Natural killer cell (primary cell): ENCODE measurements at regions not wholly inside any gene's neighbourhood (a gene's known extent, or its start where the extent isn't known, plus 50 kb on each side); places are given as distances from the start of the nearest gene placed in this dataset.

ENCODE experiments used
- ATAC-seq, 3 donors: fragments of 150-1000 bp in 2 of 3; fragments of 200-7000 bp in 1 of 3; cut with Tn5 transposase; 1 replicate in 1 of 3; 2 replicates in 2 of 3; pipeline ENCODE4 v1.10.0; 2021; ENCODE audit warnings: mild to moderate bottlenecking in 2 of 3, moderate library complexity in 2 of 3
- DNase-seq, 2 donors: peaks; one replicate each; pipeline versions ENCODE4 v3.0.0 to v3.0.0-alpha.2; 2013 to 2021; ENCODE audit warnings: mixed read lengths in 1 of 2
- H3K27ac ChIP-seq: one replicate; pipeline ENCODE4 v1.5.1; 2013; ENCODE audit warnings: mild to moderate bottlenecking, low read length
- H3K27me3 ChIP-seq: one replicate; pipeline ENCODE4 v1.6.1; 2013; ENCODE audit warnings: low read length; ENCODE audit not compliant: control insufficient read depth, insufficient read depth
- H3K36me3 ChIP-seq: one replicate; pipeline ENCODE4 v1.6.1; 2013; ENCODE audit warnings: low read length; ENCODE audit not compliant: control insufficient read depth, insufficient read depth
- H3K4me1 ChIP-seq: one replicate; pipeline ENCODE4 v1.6.1; 2013; ENCODE audit warnings: low read length; ENCODE audit not compliant: control insufficient read depth, insufficient read depth
- H3K4me3 ChIP-seq: one replicate; pipeline ENCODE4 v1.5.1; 2013; ENCODE audit warnings: low read length
- H3K9me3 ChIP-seq: one replicate; pipeline ENCODE4 v1.6.1; 2013; ENCODE audit warnings: low read length; ENCODE audit not compliant: control insufficient read depth, insufficient read depth
- H3K27ac Mint-ChIP-seq, 2 donors: one replicate each; pipeline ENCODE4 v1.8.0; 2022; ENCODE audit warnings: mild to moderate bottlenecking in 2 of 2, mixed read lengths in 2 of 2, moderate library complexity in 1 of 2
- H3K27me3 Mint-ChIP-seq, 2 donors: one replicate each; pipeline ENCODE4 v1.8.0; 2022; ENCODE audit warnings: low read depth in 2 of 2, mixed read lengths in 2 of 2
- H3K36me3 Mint-ChIP-seq: one replicate; pipeline ENCODE4 v1.8.0; 2022; ENCODE audit warnings: mixed read lengths
- H3K4me1 Mint-ChIP-seq, 2 donors: one replicate each; pipeline ENCODE4 v1.8.0; 2022; ENCODE audit warnings: mixed read lengths in 2 of 2
- H3K4me3 Mint-ChIP-seq: one replicate; pipeline ENCODE4 v1.8.0; 2022; ENCODE audit warnings: mild to moderate bottlenecking, moderate library complexity, mixed read lengths
- H3K9me3 Mint-ChIP-seq, 2 donors: one replicate each; pipeline ENCODE4 v1.8.0; 2022; ENCODE audit warnings: mixed read lengths in 2 of 2
- WGBS: methylation state at CpG from one replicate; pipeline ENCODE4 v1.1.7; 2013; ENCODE audit warnings: missing lambda C conversion rate; ENCODE audit not compliant: insufficient coverage; 5-methylcytosine and 5-hydroxymethylcytosine counted together
- intact Hi-C: fragments of 100-400 bp; cut with micrococcal nuclease; formaldehyde crosslinking; loops from one replicate; pipeline ENCODE4 v1.14.2; 2022
- TF ChIP-seq, protein P1 (sequence below): fragments of 200-600 bp; IDR thresholded peaks from one replicate; pipeline ENCODE4 v1.8.0; 2022; ENCODE audit warnings: antibody characterized with exemption

- H3K27me3 Mint-ChIP-seq: no peaks in the 10 kb centered on the region
- H3K27me3 ChIP-seq: no peaks in the 10 kb centered on the region
- H3K27ac Mint-ChIP-seq: no peak overlapping the region
- TF ChIP-seq, protein P1, sequence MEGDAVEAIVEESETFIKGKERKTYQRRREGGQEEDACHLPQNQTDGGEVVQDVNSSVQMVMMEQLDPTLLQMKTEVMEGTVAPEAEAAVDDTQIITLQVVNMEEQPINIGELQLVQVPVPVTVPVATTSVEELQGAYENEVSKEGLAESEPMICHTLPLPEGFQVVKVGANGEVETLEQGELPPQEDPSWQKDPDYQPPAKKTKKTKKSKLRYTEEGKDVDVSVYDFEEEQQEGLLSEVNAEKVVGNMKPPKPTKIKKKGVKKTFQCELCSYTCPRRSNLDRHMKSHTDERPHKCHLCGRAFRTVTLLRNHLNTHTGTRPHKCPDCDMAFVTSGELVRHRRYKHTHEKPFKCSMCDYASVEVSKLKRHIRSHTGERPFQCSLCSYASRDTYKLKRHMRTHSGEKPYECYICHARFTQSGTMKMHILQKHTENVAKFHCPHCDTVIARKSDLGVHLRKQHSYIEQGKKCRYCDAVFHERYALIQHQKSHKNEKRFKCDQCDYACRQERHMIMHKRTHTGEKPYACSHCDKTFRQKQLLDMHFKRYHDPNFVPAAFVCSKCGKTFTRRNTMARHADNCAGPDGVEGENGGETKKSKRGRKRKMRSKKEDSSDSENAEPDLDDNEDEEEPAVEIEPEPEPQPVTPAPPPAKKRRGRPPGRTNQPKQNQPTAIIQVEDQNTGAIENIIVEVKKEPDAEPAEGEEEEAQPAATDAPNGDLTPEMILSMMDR: no peak
- H3K4me3 ChIP-seq: no peak overlapping the region
- 94% methylated on average over 1 of the region's 1 CpG for WGBS
- peaks cover 20 to 39% of the 10 kb centered on the region in 2 donors for H3K4me1 Mint-ChIP-seq
- no peaks in the 10 kb centered on the region for H3K36me3 Mint-ChIP-seq
- ATAC-seq (no peak), DNase-seq (peak in 1 of 2 donors; percentile 17)
- H3K4me1 ChIP-seq: peaks cover 25% of the 10 kb centered on the region
- intact Hi-C loops: no loop called here
- no peaks in the 10 kb centered on the region for H3K9me3 Mint-ChIP-seq
- H3K36me3 ChIP-seq: no peaks in the 10 kb centered on the region
- peak overlapping the region; percentile 87 for H3K27ac ChIP-seq
- H3K9me3 ChIP-seq: no peaks in the 10 kb centered on the region
- no peak overlapping the region for H3K4me3 Mint-ChIP-seq
Measured at GRCh38 chr20:52411611-52412010, 220.0 kb upstream of the ZFP64 start.

DNA sequence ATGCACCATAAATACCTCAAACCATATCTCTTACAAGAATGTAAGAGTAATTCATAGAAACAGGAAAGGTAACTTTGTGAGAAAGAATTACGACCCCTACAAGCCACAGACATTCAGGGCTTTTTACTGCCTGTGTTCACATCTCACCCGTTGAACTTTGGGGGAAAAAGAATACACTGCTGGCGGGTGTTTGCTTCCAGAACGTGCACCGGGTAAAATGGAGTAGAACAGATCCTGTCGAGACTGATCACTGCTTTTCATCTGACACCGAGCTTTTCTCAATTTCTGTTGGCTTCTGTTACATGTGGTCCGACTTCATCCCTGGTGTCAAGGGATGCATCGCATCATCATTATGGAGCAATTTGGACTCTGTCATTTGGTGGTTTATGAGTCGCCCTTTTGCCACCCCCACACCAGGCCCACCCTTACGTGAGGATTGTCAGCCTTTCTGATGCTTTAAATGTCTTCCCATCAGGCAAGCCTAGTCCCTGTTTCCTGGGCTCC, 219.2 kb upstream of the ZFP64 start:
- DNase-seq (peak in 1 of 2 donors; percentile 51), ATAC-seq (peak in 1 of 3 donors; percentile 15)
- H3K9me3 Mint-ChIP-seq: peaks cover 0 to 3% of the 10 kb centered on the region in 2 donors
- peak overlapping the region; percentile 87 for H3K27ac ChIP-seq
- H3K27me3 Mint-ChIP-seq: no peaks in the 10 kb centered on the region
- TF ChIP-seq, protein P1: no peak
- no peaks in the 10 kb centered on the region for H3K36me3 ChIP-seq
- no peaks in the 10 kb centered on the region for H3K9me3 ChIP-seq
- H3K4me1 Mint-ChIP-seq: peaks cover 28 to 48% of the 10 kb centered on the region in 2 donors
- H3K4me1 ChIP-seq: peaks cover 25% of the 10 kb centered on the region
- WGBS: 64% methylated on average over 10 of the region's 11 CpGs
- H3K36me3 Mint-ChIP-seq: no peaks in the 10 kb centered on the region
- H3K4me3 Mint-ChIP-seq: peak overlapping the region; percentile 68
- H3K27me3 ChIP-seq: no peaks in the 10 kb centered on the region
- H3K4me3 ChIP-seq: no peak overlapping the region
- intact Hi-C loops: no loop called here
- H3K27ac Mint-ChIP-seq: peak overlapping the region; percentile 88 to 89

GRCh38 chr20:52410182-52410647, 218.6 kb upstream of the ZFP64 start:
- TF ChIP-seq, protein P1: no peak
- intact Hi-C loops: no loop called here
- H3K4me1 ChIP-seq: peaks cover 25% of the 10 kb centered on the region
- H3K27ac Mint-ChIP-seq: peak overlapping the region; percentile 88 to 89
- peak; percentile 80 to 90 (median 87) for ATAC-seq
- H3K9me3 Mint-ChIP-seq: peaks cover 0 to 3% of the 10 kb centered on the region in 2 donors
- H3K9me3 ChIP-seq: no peaks in the 10 kb centered on the region
- peak overlapping the region; percentile 87 for H3K27ac ChIP-seq
- no peaks in the 10 kb centered on the region for H3K36me3 Mint-ChIP-seq
- H3K4me1 Mint-ChIP-seq: peaks cover 30 to 50% of the 10 kb centered on the region in 2 donors
- WGBS: 46% methylated on average over 11 of the region's 11 CpGs
- peak overlapping the region; percentile 68 for H3K4me3 Mint-ChIP-seq
- H3K27me3 ChIP-seq: no peaks in the 10 kb centered on the region
- no peaks in the 10 kb centered on the region for H3K27me3 Mint-ChIP-seq
- H3K36me3 ChIP-seq: no peaks in the 10 kb centered on the region
- no peak overlapping the region for H3K4me3 ChIP-seq
- DNase-seq: peak in 1 of 2 donors; percentile 91

DNA sequence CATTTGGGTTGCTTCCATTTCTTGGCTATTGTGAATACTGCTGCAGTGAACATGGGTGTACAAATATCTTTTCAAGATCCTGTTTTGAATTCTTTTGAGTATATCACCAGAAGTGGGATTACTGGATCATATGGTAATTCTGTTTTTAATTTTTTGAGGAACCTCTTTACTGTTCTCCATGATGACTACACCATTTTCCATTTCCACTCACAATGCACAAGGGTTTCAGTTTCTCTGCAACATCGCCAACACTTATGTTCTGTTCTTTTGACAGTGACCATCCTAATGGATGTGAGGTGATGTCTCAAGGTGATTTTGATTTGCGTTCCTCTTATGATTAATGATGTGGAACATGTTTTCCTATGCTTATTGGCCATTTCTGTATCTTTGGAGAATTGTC, 214.4 kb upstream of the ZFP64 start:
- H3K9me3 ChIP-seq: no peaks in the 10 kb centered on the region
- DNase-seq (no peak), ATAC-seq (no peak)
- Mint-ChIP-seq H3K27me3 (no peaks in the 10 kb centered on the region), H3K4me3 (peak overlapping the region; percentile 21), H3K36me3 (no peaks in the 10 kb centered on the region), H3K4me1 (peaks cover 43 to 59% of the 10 kb centered on the region in 2 donors), H3K27ac (peak overlapping the region; percentile 26 to 60), H3K9me3 (peaks cover 2 to 3% of the 10 kb centered on the region in 2 donors)
- TF ChIP-seq, protein P1: no peak
- intact Hi-C loops: no loop called here
- H3K36me3 ChIP-seq: no peaks in the 10 kb centered on the region
- 100% methylated on average over 1 of the region's 2 CpGs for WGBS
- no peak overlapping the region for H3K4me3 ChIP-seq
- no peak overlapping the region for H3K27ac ChIP-seq
- H3K4me1 ChIP-seq: peaks cover 21% of the 10 kb centered on the region
- H3K27me3 ChIP-seq: no peaks in the 10 kb centered on the region
